T-cell (primary cell): ENCODE measurements at regions not wholly inside any gene's neighbourhood (a gene's known extent, or its start where the extent isn't known, plus 50 kb on each side); places are given as distances from the start of the nearest gene placed in this dataset.

ENCODE experiments used
- ATAC-seq, 4 experiments: fragments of 200-7000 bp in 3 of 4; fragments of 150-1000 bp in 1 of 4; cut with Tn5 transposase; replicated peaks in 1 of 4; 1 replicate in 3 of 4; 2 replicates in 1 of 4; pipeline ENCODE4 v1.10.0; 2021; ENCODE audit warnings: moderate library complexity in 3 of 4, mild to moderate bottlenecking in 2 of 4, moderate number of reproducible peaks in 1 of 4
- CTCF ChIA-PET, 2 donors: fragments of 300-600 bp; sonication (Branson Sonifier 250); formaldehyde crosslinking; loops; one replicate each; lab custom pipeline; 2022; ENCODE audit warnings: antibody characterized with exemption in 2 of 2; lab: Charles Lee
- POLR2A ChIA-PET, 2 donors: fragments of 300-600 bp; sonication (Branson Sonifier 250); formaldehyde crosslinking; loops; one replicate each; lab custom pipeline; 2022; ENCODE audit warnings: antibody characterized with exemption in 2 of 2; lab: Charles Lee
- DNase-seq, 35 experiments: peaks; one replicate each; pipeline versions ENCODE4 v3.0.0 to v3.0.0-alpha.2; 2013 to 2023
- H3K27ac ChIP-seq: one replicate; pipeline ENCODE4 v1.5.1; 2013; ENCODE audit warnings: low read length
- H3K27me3 ChIP-seq, 2 experiments: replicated peaks in 1 of 2; 1 replicate in 1 of 2; 2 replicates in 1 of 2; pipeline versions ENCODE4 v1.6.1 to v1.7.0; 2013; ENCODE audit warnings: low read length in 1 of 2, mixed read lengths in 1 of 2; ENCODE audit not compliant: control insufficient read depth in 2 of 2, insufficient read depth in 2 of 2; ENCODE audit errors: extremely low read depth in 1 of 2
- H3K36me3 ChIP-seq, 2 donors: 1 replicate in 1 of 2; 2 replicates in 1 of 2; pipeline versions ENCODE4 v1.6.1 to v1.7.0; 2013; ENCODE audit warnings: low read length in 1 of 2; ENCODE audit not compliant: control insufficient read depth in 2 of 2, insufficient read depth in 1 of 2; ENCODE audit errors: extremely low read depth in 1 of 2
- H3K4me1 ChIP-seq, 2 experiments: 1 replicate in 1 of 2; 2 replicates in 1 of 2; pipeline versions ENCODE4 v1.6.1 to v1.7.0; 2013; ENCODE audit warnings: low read length in 2 of 2, mixed read lengths in 1 of 2; ENCODE audit not compliant: insufficient read depth in 2 of 2, control insufficient read depth in 1 of 2; ENCODE audit errors: extremely low read depth in 1 of 2
- H3K4me3 ChIP-seq, 2 donors: 1 replicate in 1 of 2; 2 replicates in 1 of 2; pipeline versions ENCODE4 v1.5.1 to v1.7.0; 2013; ENCODE audit warnings: mild to moderate bottlenecking in 2 of 2, low read length in 1 of 2, moderate library complexity in 1 of 2; ENCODE audit not compliant: control insufficient read depth in 1 of 2; ENCODE audit errors: extremely low read depth in 1 of 2
- H3K9me3 ChIP-seq: 2 replicates; pipeline ENCODE4 v1.7.0; 2013
- H3K27ac Mint-ChIP-seq, 2 donors: one replicate each; pipeline ENCODE4 v1.8.0; 2020 to 2021; ENCODE audit warnings: mild to moderate bottlenecking in 2 of 2, mixed read lengths in 2 of 2
- H3K27me3 Mint-ChIP-seq, 2 donors: one replicate each; pipeline ENCODE4 v1.8.0; 2021 to 2022; ENCODE audit warnings: mixed read lengths in 2 of 2
- H3K36me3 Mint-ChIP-seq: one replicate; pipeline ENCODE4 v1.8.0; 2021; ENCODE audit warnings: mixed read lengths
- H3K4me1 Mint-ChIP-seq, 3 donors: one replicate each; pipeline ENCODE4 v1.8.0; 2020 to 2022; ENCODE audit warnings: mixed read lengths in 3 of 3, mild to moderate bottlenecking in 1 of 3
- H3K4me3 Mint-ChIP-seq, 3 donors: one replicate each; pipeline ENCODE4 v1.8.0; 2020 to 2022; ENCODE audit warnings: mild to moderate bottlenecking in 3 of 3, mixed read lengths in 3 of 3, moderate library complexity in 3 of 3
- H3K9me3 Mint-ChIP-seq, 3 donors: one replicate each; pipeline ENCODE4 v1.8.0; 2020 to 2022; ENCODE audit warnings: mixed read lengths in 3 of 3
- WGBS: methylation state at CpG from one replicate; pipeline ENCODE4 v1.1.5; 2013; ENCODE audit warnings: missing lambda C conversion rate; ENCODE audit not compliant: insufficient coverage; 5-methylcytosine and 5-hydroxymethylcytosine counted together

DNA sequence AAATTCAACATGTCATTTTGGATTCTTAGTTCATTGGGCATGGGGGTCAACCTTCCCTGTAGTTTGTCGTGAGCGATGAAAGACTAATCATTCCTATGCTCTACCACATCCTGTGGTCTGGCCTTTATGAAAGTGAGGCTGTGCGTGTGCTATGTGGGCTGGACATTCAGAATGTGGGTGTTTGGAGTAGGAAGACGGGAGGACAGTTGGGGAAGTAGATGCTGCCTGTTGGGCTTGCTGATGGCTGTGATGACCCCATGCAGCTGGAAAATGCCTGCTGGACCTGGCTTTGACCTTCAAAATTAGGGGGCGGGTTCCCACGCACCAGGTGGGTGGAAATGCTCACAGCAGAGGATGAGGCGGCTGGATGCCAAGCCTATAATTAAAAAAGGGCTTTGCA, 90.9 kb upstream of the MKI67 start:
- H3K27me3 ChIP-seq = peaks cover 0 to 13% of the 10 kb centered on the region in 2 experiments
- ATAC-seq = no peak
- no peak overlapping the region for H3K4me3 ChIP-seq
- Mint-ChIP-seq H3K27me3 (peaks cover 4 to 16% of the 10 kb centered on the region in 2 donors), H3K4me1 (peaks cover 4 to 22% (median 13%) of the 10 kb centered on the region in 3 donors), H3K4me3 (no peak overlapping the region), H3K9me3 (no peaks in the 10 kb centered on the region), H3K36me3 (no peaks in the 10 kb centered on the region), H3K27ac (no peak overlapping the region)
- ChIA-PET POLR2A (no interaction called here), CTCF (no interaction called here)
- no peak for DNase-seq
- no peaks in the 10 kb centered on the region for H3K36me3 ChIP-seq
- H3K9me3 ChIP-seq = no peaks in the 10 kb centered on the region
- peaks cover 6 to 10% of the 10 kb centered on the region in 2 experiments for H3K4me1 ChIP-seq
- H3K27ac ChIP-seq = no peak overlapping the region
- WGBS = 36% methylated on average over 1 of the region's 7 CpGs

GRCh38 chr10:128218161-128218560, 91.9 kb upstream of the MKI67 start:
- Histone ChIP-seq H3K9me3 (no peaks in the 10 kb centered on the region), H3K36me3 (no peaks in the 10 kb centered on the region), H3K4me3 (no peak overlapping the region), H3K27me3 (peaks cover 0 to 8% of the 10 kb centered on the region in 2 experiments), H3K27ac (no peak overlapping the region), H3K4me1 (peaks cover 6% of the 10 kb centered on the region in 2 experiments)
- peaks cover 0 to 16% (median 10%) of the 10 kb centered on the region in 3 donors for H3K4me1 Mint-ChIP-seq
- WGBS = 74% methylated on average over 4 of the region's 4 CpGs
- H3K4me3 Mint-ChIP-seq = no peak overlapping the region
- ATAC-seq (no peak), DNase-seq (no peak)
- H3K36me3 Mint-ChIP-seq = no peaks in the 10 kb centered on the region
- H3K9me3 Mint-ChIP-seq = no peaks in the 10 kb centered on the region
- ChIA-PET POLR2A (no interaction called here), CTCF (no interaction called here)
- peaks cover 4 to 16% of the 10 kb centered on the region in 2 donors for H3K27me3 Mint-ChIP-seq
- H3K27ac Mint-ChIP-seq = no peak overlapping the region

GRCh38 chr10:128219295-128219694, 93.1 kb upstream of the MKI67 start:
- ATAC-seq (no peak), DNase-seq (no peak)
- no peak overlapping the region for H3K27ac ChIP-seq
- Mint-ChIP-seq H3K27ac (no peak overlapping the region), H3K36me3 (no peaks in the 10 kb centered on the region), H3K4me1 (peaks cover 0 to 16% (median 10%) of the 10 kb centered on the region in 3 donors), H3K27me3 (peaks cover 4 to 20% of the 10 kb centered on the region in 2 donors), H3K9me3 (no peaks in the 10 kb centered on the region), H3K4me3 (no peak overlapping the region)
- H3K4me1 ChIP-seq = peaks cover 6% of the 10 kb centered on the region in 2 experiments
- no peaks in the 10 kb centered on the region for H3K36me3 ChIP-seq
- CTCF ChIA-PET = interaction anchor here in 1 of 2 donors (0.6 kb wide), 1 partner anchor 9 kb away, joined by 12 read pairs; no protein-coding TSS in a partner anchor
- POLR2A ChIA-PET = interaction anchor here in 1 of 2 donors (0.7 kb wide), 1 partner anchor 1943 kb away, joined by 7 read pairs; no protein-coding TSS in a partner anchor
- H3K27me3 ChIP-seq = peaks cover 0 to 8% of the 10 kb centered on the region in 2 experiments
- H3K9me3 ChIP-seq = no peaks in the 10 kb centered on the region
- H3K4me3 ChIP-seq = no peak overlapping the region
- WGBS = no CpG with 5 or more reads among the region's 1 CpG

GRCh38 chr10:128220021-128220420, 93.8 kb upstream of the MKI67 start:
- H3K4me3 Mint-ChIP-seq = no peak overlapping the region
- H3K27me3 ChIP-seq = peaks cover 0 to 8% of the 10 kb centered on the region in 2 experiments
- POLR2A ChIA-PET = no interaction called here
- H3K9me3 Mint-ChIP-seq = no peaks in the 10 kb centered on the region
- no peaks in the 10 kb centered on the region for H3K9me3 ChIP-seq
- CTCF ChIA-PET = no interaction called here
- no peaks in the 10 kb centered on the region for H3K36me3 ChIP-seq
- H3K4me3 ChIP-seq = no peak overlapping the region
- H3K4me1 ChIP-seq = peaks cover 6% of the 10 kb centered on the region in 2 experiments
- H3K36me3 Mint-ChIP-seq = no peaks in the 10 kb centered on the region
- ATAC-seq = no peak
- peaks cover 0 to 16% (median 10%) of the 10 kb centered on the region in 3 donors for H3K4me1 Mint-ChIP-seq
- DNase-seq = no peak
- no peak overlapping the region for H3K27ac Mint-ChIP-seq
- H3K27me3 Mint-ChIP-seq = peaks cover 4 to 21% of the 10 kb centered on the region in 2 donors
- WGBS = 83% methylated on average over 1 of the region's 5 CpGs
- H3K27ac ChIP-seq = no peak overlapping the region

- peaks cover 0 to 16% (median 10%) of the 10 kb centered on the region in 3 donors for H3K4me1 Mint-ChIP-seq
Observed at GRCh38 chr10:128221117-128221516, 94.9 kb upstream of the MKI67 start.

GRCh38 chr10:128221807-128222206, 95.6 kb upstream of the MKI67 start:
- ChIA-PET CTCF (interaction anchor here in 1 of 2 donors (0.9 kb wide), 1 partner anchor 10 kb away, joined by 3 read pairs; no protein-coding TSS in a partner anchor), POLR2A (no interaction called here)
- no peak for DNase-seq
- Mint-ChIP-seq H3K4me1 (peaks cover 0 to 16% (median 10%) of the 10 kb centered on the region in 3 donors), H3K27ac (no peak overlapping the region), H3K27me3 (peaks cover 4 to 28% of the 10 kb centered on the region in 2 donors), H3K4me3 (peak overlapping the region in 1 of 3 donors; percentile 66), H3K9me3 (peaks cover 0 to 3% (median 0%) of the 10 kb centered on the region in 3 donors), H3K36me3 (no peaks in the 10 kb centered on the region)
- H3K27ac ChIP-seq = no peak overlapping the region
- H3K27me3 ChIP-seq = peaks cover 0 to 8% of the 10 kb centered on the region in 2 experiments
- no peaks in the 10 kb centered on the region for H3K36me3 ChIP-seq
- no peaks in the 10 kb centered on the region for H3K9me3 ChIP-seq
- no peak overlapping the region for H3K4me3 ChIP-seq
- peaks cover 6% of the 10 kb centered on the region in 2 experiments for H3K4me1 ChIP-seq
- no peak for ATAC-seq
- WGBS = 91% methylated on average over 9 of the region's 9 CpGs

More at GRCh38 chr10:128221117-128221516, 94.9 kb upstream of the MKI67 start:
- WGBS = 15% methylated on average over 11 of the region's 11 CpGs
- peak overlapping the region in 1 of 2 donors; percentile 35 for H3K4me3 ChIP-seq
- Mint-ChIP-seq H3K27ac (no peak overlapping the region), H3K27me3 (peaks cover 4 to 24% of the 10 kb centered on the region in 2 donors), H3K9me3 (peaks cover 0 to 3% (median 0%) of the 10 kb centered on the region in 3 donors), H3K4me3 (peak overlapping the region in 1 of 3 donors; percentile 66), H3K36me3 (no peaks in the 10 kb centered on the region)
- ChIA-PET CTCF (no interaction called here), POLR2A (no interaction called here)
- DNase-seq (no peak), ATAC-seq (no peak)
- no peak overlapping the region for H3K27ac ChIP-seq
- no peaks in the 10 kb centered on the region for H3K36me3 ChIP-seq
- no peaks in the 10 kb centered on the region for H3K9me3 ChIP-seq
- peaks cover 6% of the 10 kb centered on the region in 2 experiments for H3K4me1 ChIP-seq
- peaks cover 0 to 8% of the 10 kb centered on the region in 2 experiments for H3K27me3 ChIP-seq
